HG03439 (cell line): ENCODE measurements at regions not wholly inside any gene's neighbourhood (a gene's known extent, or its start where the extent isn't known, plus 50 kb on each side); places are given as distances from the start of the nearest gene placed in this dataset.

Source experiments
- ATAC-seq: cut with Tn5 transposase; IDR thresholded peaks from one replicate; pipeline ENCODE4 v1.9.1; 2021; ENCODE audit warnings: mild to moderate bottlenecking, moderate library complexity; ENCODE audit not compliant: unreplicated experiment

DNA sequence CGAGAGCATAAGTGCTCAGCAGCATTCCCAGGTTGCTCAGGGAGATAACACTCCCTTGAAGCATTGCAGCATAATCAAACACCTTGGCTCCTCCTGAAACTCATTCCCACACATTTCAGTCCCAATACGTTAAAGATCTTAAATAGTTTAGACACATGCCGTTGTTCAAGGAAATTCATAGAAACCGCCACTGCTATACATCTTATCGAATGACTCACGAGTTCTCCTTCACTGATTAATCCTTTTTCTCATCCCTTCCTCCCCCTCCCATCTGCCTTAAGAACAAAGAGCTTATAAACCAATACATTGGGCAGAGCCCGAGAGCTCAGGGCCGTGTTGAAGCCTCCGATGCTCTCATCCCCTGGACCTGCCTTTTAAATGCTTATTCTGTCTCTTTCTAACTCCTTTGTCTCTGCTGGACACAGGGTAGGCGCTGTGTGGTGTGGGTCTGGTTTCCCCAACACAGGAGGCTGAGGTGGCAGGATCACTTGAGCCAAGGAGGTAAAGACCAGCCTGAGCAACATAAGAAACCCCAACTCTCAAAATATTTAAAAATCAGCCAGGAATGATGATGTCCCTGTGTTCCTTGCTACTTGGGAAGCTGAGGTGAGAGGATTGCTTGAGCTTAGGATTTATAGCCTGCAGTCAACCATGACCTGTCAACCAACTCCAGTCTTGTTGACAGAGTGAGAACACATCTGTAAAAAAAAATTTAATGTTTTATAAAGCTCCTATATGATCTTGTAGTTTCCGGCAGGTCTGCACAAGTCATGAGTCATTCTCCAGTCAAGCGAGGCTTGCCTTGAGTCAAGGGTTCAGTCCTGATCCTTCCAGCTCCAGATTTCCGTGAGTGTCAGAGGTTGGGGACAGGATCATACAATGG lies 394.0 kb upstream of the HSFY2 start:
- no peak for ATAC-seq

DNA sequence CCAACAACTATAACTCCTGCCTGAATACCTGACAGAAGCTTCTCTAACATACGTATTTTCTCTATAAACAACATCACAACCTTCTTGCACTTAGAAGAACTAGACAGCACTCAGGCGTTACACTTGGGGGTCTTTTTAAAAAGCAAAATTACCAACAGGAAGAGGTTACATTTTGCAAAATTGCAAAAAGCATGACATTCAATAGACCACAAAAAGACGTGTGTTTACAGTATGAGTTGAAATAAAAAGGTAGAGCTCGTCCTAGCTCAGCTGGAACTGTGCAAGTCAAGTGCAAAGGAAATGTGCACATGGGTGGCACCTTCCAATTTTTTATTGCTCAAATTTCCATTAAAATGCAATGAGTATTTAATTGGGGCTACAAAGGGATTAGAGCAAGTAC lies 375.2 kb upstream of the HSFY2 start:
- ATAC-seq = no peak

DNA sequence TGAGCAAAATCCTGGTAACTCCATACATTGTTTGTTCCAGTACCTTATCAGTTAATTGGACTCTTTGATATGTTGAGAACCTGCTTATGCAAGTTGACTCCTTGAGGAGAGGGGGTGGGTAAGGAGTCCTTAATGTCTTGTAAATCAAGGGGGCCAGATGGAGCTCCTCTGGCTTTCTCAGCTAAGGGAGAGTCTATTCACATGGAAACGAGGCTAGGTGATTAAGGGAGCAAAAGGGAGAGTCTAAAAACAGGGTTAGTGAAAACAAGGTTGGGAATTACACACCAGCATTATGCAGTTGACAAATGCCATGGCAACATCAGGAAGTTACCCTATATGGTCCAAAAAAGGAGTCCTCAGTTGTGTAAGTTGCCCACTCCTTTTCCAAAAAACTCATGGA lies 372.8 kb upstream of the HSFY2 start:
- ATAC-seq = no peak

DNA sequence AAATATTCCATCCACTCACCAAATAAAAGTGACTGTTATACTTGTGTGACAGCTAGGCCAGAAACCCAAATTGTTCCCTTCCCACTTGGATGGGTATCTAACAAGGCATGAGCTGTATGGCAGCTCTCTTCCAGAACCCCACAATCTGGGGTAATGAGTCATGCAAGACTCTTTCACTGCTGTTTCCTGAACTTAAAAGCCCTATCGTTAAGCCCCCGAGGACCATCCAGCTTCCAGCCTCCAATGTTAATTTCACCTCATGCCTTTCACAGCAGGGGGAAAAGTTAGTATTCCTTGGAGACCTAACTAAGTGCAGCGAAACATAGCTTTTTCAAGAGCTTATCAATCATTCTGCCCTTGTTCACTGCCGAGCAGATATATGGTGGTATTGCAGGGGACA lies 368.6 kb upstream of the HSFY2 start:
- no peak for ATAC-seq

DNA sequence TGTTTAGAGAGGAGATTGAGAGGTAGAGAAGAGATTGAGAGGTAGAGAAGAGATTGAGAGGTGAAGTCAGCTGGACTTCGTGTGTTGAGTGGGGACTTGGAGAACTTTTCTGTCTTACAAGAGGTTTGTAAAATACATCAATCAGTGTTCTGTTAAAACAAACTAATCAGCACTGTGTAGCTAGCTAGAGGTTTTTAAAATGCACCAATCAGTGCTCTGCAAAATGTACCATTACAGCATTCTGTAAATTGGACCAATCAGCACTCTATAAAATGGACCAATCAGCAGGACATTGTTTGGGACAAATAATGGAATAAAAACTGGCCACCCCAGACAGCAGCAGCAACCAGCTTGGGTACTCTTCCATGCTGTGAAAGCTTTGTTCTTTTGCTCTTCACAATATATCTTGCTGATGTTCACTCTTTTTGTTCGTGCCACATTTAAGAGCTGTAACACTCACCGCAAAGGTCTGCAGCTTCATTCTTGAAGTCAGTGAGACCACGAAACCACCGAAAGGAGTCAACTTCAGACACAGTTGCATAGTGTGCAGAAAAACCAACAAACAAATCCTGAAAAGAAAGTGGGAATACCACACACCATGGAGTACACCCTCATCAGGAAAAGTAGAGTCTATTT lies 366.9 kb upstream of the HSFY2 start:
- no peak for ATAC-seq

DNA sequence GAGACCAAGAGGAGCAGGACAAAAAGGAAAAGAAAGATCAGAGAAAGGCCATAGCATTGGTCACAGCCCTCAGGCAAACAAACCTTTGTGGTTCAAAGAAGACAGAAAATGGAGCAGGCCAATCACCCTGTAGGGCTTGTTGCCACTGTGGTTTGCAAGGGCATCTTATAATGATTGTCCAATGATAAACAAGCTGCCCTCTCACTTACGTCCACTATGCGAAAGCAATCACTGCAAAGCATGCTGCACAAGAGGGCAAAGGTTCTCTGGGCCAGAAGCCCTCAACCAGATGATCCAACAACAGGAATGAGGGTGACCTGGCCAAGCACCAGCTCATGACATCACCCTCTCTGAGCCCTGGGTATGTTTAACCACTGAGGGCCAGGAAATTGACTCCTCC lies 360.9 kb upstream of the HSFY2 start:
- ATAC-seq = no peak

DNA sequence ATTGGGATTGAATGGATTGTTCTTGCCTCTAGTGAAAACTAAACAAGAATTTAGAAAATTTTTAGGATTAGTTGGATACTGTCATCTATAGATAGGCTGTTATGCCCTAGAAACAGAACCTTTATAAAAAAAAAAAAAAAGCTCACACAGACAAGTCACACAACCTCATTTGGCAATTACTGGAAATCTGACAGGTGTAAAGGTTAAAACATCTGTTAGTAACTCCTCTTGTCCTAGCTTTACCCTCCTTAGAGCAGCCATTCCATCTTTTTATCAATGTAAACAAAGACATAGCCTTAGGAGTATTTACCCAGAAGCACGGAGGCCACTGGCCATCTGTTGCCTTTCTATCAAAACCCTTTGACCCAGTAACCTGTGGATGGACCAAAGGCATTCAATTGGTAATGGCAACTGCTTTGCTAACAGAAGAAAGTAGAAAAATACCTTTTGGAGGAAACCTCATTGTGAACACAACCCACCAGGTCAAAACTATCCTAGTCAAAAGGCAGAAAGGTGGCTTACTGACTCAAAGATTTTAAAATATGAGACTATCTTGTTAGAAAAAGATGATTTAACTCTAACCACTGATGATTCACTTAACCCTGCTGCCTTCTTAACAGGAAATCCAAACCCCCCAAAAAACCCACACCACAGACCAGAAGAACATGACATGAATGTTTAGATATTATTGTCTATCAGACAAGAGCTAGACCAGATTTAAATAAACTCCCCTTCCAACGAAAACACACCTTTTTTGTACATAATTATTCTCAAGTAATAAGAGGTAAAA lies 357.2 kb upstream of the HSFY2 start:
- no peak for ATAC-seq

DNA sequence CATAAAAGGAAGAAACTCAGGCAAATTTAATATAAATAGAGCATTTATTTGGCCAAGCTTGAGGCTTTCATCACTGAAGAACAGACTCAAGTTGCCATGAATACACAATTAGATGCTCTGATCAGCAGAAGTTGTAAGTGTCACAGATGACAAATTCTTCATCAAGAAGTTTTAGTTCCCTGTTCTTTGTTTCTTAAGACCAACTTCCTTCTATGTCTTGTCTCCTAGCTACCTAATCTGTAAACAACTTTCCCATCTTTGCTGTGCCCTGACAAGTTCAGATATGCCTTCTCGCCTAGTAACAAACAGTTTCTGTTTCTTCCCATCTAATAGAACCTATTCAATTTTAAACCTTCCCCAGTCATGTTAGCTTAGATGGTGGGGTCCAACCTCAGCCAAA lies 353.4 kb upstream of the HSFY2 start:
- no peak for ATAC-seq

DNA sequence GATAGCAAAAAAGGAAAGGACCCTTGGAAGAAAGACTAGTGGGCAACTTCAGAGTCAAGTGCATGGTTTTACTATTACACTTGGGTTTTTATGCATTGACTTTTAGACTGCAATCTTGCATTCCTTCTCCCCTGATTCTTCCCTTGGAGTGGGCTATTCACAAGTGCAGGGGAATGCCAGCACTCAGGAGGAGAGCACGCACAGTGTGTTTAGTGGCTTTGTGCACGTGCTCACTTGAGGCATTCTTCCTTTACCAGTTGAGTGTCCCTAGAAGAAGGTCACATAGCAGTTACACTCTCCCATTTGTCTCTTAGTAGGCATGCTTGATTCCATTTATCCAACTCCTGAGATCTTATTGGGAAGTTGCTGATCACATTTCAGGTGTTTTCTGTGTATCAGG lies 351.1 kb upstream of the HSFY2 start:
- no peak for ATAC-seq

DNA sequence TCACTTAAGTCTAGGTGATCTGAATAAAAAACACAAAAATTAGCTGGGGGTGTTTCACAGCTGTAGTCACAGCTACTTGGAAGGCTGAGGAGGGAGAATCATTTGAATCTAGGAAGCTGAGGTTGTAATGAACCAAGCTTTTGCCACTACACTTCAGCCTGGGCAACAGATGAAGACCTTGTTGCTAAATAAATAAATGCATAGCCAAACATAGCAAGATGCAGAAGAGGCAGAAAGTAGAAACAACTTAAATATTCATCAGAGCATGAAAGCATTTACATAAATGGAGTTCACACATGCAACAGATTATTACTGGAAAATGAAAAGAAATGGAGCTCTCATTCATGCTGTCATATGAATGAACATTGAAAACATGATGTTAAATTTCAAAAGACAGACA lies 348.9 kb upstream of the HSFY2 start:
- no peak for ATAC-seq

DNA sequence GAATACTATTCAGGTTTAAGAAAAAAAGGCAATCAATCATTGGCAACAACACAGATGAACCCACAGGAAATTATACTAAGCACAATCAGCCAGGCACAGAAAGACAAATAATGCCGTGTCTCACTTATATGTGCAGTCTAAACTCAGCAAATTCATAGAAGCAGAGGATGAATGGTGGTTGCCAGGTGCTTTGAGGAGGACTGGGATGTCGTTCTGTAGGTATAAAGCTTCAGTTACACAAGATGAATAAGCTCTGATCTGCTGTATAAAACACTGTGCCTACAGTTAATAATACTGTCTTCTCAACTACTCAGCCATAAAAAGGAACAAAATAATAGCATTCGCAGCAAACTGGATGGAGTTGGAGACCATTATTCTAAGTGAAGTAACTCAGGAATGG lies 324.8 kb upstream of the HSFY2 start:
- no peak for ATAC-seq

DNA sequence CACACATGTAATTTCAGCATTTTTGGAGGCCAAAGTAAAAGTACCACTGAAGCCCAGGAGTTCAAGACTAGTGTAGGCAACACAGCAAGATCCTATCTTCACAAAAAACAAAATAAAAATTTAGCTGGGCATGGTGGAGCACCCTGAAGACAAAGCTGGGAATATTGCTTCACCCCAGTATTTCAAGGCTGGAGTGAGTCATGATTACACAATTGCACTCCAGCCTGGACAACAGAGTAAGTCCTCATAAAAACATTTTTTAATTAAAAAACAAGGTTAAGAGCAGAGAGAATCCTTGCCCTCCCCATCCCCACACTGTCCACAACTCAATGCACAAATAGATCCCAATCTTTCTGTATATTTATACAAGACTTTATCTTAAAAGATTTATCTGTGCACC lies 321.9 kb upstream of the HSFY2 start:
- ATAC-seq = no peak

DNA sequence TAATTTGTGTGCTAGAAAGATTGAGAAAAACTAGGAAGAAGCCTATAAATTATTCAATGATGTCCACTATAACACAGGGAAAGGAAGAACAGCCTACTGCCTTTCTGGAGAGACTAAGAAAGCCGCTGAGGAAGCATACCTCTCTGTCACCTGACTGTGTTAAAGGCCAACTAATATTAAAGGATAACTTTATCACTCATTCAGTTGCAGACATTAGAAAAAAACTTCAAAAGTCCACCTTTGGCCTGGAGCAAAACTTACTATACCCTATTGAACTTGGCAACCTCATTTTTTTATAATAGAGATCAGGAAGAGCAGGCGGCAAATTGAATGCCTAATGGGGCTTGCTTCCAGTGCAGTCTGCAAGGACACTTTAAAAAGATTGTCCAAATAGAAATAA lies 309.5 kb upstream of the HSFY2 start:
- no peak for ATAC-seq

DNA sequence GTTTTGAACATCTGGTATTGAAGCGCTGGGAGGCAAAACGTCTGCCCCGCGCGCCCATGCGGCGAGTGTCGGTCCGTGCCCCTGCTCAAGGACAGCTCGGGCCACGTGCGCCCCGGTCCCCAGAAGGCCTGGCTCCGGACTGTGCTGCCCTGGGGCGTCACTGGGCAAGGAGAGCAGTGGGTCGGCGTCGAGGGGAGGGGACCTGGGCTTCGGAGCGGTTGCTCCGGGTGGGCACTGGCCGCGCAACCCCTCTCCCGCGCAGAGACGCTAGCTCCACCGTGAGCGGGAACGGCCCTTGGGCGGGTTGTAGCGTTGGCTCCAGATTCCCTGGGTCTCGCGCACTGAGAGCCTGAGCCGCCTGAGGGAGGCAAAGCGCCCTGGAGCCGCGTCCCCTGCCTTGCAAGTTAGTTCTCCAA lies 304.2 kb upstream of the HSFY2 start:
- ATAC-seq = no peak

DNA sequence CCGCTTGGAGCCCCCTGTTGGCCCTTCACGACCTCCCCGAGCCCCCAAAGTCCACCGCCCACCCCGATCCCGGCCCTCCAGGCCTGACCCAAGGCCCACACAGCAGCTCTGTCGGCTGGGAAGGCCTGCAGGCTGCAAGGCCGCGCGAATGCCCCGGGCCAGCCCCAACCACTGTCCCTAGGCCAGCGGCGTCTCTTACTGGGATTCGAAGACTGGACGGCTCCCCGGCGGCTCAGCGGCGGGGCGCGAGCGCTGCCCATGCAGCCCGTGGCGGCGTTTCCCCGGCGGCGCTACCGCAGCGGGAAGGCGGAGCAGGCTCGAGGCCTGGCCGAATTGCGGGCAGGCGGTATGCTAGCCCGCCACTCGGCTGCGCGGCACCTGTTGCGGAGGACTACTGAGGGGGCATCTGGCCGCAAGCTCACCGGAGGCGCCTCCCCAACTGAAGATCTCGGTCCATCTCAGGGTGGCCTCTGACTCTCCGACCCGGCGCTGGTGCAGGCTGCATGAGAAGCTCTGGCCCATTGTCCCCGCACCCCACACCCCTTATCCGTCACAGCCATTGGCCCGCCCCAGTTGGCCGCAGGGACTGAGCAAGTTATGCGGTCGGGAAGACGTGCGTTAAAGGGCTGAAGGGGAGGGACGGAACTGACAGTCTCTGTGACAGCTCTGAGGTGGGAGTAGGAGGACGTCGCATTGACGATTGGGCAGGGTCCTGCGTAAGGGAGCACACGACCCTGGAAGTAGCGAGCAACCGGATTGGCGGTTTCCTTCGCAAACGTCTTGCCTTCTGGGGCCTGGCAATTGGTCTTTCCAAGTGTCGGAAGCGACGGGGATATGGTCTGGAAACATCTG lies 303.5 kb upstream of the HSFY2 start:
- ATAC-seq = no peak

DNA sequence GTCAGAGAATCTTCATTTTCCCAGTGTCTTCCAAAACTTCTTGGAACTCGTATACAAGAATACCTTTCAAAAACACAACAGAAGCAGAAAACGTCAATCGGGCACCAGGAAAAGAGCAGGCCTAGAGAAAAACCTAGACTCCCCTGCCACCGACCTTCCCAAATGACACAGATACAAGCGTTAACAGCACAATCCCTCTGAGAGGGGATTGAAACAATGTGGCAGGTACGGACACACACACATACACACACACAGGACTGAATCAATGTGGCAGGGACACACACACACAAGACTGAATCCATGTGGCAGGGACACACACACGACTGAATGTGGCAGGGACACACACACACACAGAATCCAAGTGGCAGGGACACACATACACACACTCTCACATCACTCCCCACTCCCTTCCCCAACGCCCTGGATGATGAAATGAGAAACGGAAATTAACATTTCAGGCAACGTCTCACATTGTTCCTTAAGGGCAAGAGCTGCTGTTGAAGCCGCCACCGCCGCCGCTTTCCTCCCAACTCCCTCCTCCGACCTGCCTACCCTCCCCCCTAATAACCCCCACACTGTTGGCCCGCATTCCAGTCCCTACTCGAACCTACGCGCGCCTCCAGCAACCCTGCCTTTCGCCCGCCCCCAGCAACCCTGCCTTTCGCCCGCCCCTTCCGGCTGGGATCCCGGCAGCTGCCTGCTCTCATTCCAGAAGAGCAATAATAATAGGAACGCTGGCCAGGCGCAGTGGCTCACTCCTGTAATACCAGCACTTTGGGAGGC lies 302.1 kb upstream of the HSFY2 start:
- no peak for ATAC-seq

DNA sequence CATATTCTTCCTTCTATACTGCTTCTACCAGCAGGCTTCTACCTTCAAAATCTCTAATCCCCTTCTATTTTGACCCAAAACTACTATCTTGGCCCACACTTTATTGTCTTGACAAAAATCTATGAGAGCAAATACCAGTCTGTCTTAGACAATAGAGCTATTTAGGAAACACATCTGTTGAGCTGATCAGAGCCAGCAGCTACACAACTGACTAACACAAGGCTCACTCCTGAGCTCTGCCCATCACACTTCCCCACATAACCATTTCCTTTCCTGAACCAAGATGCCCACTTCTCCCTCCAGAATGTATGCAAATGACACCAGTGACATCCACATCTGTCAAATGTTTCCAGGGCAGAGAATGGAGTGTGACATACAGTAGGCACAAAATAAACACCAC lies 293.9 kb upstream of the HSFY2 start:
- no peak for ATAC-seq

DNA sequence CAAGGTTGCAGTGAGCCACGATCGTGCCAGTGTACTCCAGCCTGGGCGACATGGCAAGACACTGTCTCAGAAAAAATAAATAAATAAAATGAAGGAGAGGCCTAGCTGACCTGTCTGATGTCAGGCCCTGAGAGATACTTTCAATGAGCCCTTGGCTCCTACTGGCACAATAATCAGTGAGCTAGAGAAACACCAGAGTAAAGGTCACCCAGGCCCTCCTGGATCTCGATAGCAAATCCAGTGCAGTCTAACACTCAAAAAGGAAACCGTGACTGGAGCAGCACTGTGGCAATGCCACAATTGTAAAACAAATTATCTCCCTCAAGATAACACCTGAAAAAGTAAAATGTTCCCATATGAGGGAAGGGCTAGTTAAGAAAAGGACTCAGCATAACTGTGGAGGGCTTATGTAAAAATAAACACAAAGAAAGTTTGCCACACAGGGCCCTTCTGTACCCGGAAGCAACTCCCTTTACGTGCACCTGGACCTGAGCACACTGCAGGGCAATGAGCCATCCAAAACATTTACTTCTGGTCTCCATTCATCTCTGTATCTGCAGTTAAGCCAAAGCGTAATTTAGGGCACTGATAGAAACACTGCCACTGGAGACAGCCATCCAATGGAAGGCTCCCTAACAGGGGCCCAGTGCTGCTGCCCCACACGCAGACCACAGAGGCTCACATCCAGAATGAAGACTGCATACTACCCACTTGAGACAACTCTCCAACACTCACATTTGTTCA lies 293.1 kb upstream of the HSFY2 start:
- ATAC-seq = no peak

DNA sequence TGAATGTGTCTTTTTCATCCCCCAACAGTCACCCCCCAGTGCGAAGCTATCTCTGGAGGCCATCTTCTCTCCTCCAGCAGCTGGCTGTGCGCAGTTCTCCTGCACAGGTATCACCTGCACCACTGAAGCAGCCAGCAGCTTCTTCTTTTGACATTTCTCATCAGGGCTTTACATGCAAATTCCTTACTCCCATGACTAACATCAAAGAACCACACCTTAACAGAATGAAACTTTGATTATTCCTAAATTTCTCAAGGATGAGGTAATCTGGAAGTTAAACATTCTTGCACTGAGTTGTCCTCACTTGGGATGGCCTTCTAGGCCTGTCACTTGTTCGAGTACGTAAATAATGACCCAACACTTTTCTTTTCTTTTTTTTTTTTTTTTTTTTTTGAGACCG lies 291.6 kb upstream of the HSFY2 start:
- no peak for ATAC-seq
